ENCODE measurements at regions not wholly inside any gene's neighbourhood (a gene's known extent, or its start where the extent isn't known, plus 50 kb on each side); places are given as distances from the start of the nearest gene placed in this dataset.

DNA sequence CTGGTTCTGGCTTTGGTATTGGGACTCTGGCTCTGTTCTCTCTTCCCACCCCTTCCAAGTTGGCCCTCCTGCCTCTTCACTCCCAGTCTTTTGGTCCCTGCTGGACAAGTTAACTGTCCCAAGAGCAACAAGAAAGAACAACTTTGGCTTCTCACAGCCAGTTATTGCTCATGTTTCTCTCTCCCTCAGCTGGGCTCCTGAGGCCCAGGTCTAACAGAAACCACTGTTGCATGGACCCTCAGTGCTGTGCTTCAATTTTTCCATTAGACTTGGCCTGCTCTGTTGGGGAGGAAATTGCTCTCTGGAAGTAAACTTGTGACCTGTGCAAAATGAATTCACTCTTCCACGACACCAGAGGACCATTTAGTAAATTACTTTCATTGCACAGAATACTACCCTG lies 64.5 kb downstream of the CHST2 start:
- FAIRE-seq (no peak), ATAC-seq (no peak), DNase-seq (ENCODE audit: low read depth, low spot score) (no peak)
- H2AFZ ChIP-seq (ENCODE audit: control insufficient read depth, low read depth, low read length) = no peak overlapping the region
- no peak overlapping the region for H3K27ac ChIP-seq (ENCODE audit: control insufficient read depth, insufficient read depth)
- 94% methylated on average over 1 of the region's 1 CpG for WGBS (ENCODE audit: insufficient coverage, insufficient replicate concordance, low lambda C conversion rate, missing lambda C conversion rate)
- no peak overlapping the region for H3K4me2 ChIP-seq (ENCODE audit: control insufficient read depth, insufficient read depth)
- in situ Hi-C loops (cut with MboI) (no loop called here), intact Hi-C loops (cut with micrococcal nuclease; ENCODE audit: unreplicated experiment) (no loop called here)
- no peak overlapping the region for H3K4me3 ChIP-seq
- ChIA-PET CTCF (interaction anchor here (1.2 kb wide), 1 partner anchor 18 kb away, joined by 4 read pairs; no protein-coding TSS in a partner anchor), POLR2A (no interaction called here), SMC1A (ENCODE audit: uncharacterized antibody, unreplicated experiment) (interaction anchor here (0.6 to 0.9 kb wide), 2 partner anchors 36 to 105 kb away, joined by 3 read pairs; no protein-coding TSS in a partner anchor), RAD21 (ENCODE audit: unreplicated experiment) (no interaction called here)
- no TSS peak for BruUV-seq (replicated peaks)
- no peak overlapping the region for H3K9ac ChIP-seq (ENCODE audit: control insufficient read depth, insufficient read depth, low read length)
- H4K20me1 ChIP-seq (ENCODE audit: control insufficient read depth, insufficient read depth) = no peaks in the 10 kb centered on the region
- H3K79me2 ChIP-seq (ENCODE audit: control insufficient read depth, insufficient read depth, low read length) = no peaks in the 10 kb centered on the region
- H3K36me3 ChIP-seq (ENCODE audit: control insufficient read depth in 2 of 2, insufficient read depth in 2 of 2, low read length in 1 of 2) = no peaks in the 10 kb centered on the region
- H3K4me1 ChIP-seq (ENCODE audit: control insufficient read depth, insufficient read depth, low read length) = no peaks in the 10 kb centered on the region; the same call in 1 of the 2 replicates
- H3K9me3 ChIP-seq (replicated peaks; ENCODE audit: control insufficient read depth, insufficient read depth, low read length) = peaks cover 3% of the 10 kb centered on the region; the same call in 2 of the 3 replicates
- no peaks in the 10 kb centered on the region for H3K27me3 ChIP-seq (replicated peaks in 1 of 2; ENCODE audit: control insufficient read depth in 2 of 2, insufficient read depth in 2 of 2, low read length in 1 of 2)
- TF ChIP-seq MXI1 (IDR thresholded peaks at IDR 0.05; ENCODE audit: low read depth, low read length) = no peak
- TF ChIP-seq SP1 (IDR thresholded peaks at IDR 0.05; ENCODE audit: low read depth, low read length) = no peak
- TF ChIP-seq NBN (IDR thresholded peaks at IDR 0.05) = no peak
- no peak for TF ChIP-seq CREB1 (IDR thresholded peaks at IDR 0.05; ENCODE audit: low read depth)
- TF ChIP-seq STAT3 (IDR thresholded peaks at IDR 0.05; ENCODE audit: low read depth, low read length) = no peak
- no peak for TF ChIP-seq CHD1 (IDR thresholded peaks at IDR 0.05; ENCODE audit: low read depth, low read length)
- no peak for TF ChIP-seq ATF7 (IDR thresholded peaks at IDR 0.05; ENCODE audit: low read depth)
- TF ChIP-seq, protein P1, sequence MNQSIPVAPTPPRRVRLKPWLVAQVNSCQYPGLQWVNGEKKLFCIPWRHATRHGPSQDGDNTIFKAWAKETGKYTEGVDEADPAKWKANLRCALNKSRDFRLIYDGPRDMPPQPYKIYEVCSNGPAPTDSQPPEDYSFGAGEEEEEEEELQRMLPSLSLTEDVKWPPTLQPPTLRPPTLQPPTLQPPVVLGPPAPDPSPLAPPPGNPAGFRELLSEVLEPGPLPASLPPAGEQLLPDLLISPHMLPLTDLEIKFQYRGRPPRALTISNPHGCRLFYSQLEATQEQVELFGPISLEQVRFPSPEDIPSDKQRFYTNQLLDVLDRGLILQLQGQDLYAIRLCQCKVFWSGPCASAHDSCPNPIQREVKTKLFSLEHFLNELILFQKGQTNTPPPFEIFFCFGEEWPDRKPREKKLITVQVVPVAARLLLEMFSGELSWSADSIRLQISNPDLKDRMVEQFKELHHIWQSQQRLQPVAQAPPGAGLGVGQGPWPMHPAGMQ (IDR thresholded peaks at IDR 0.05; ENCODE audit: borderline replicate concordance) = no peak
- TF ChIP-seq, protein P2, sequence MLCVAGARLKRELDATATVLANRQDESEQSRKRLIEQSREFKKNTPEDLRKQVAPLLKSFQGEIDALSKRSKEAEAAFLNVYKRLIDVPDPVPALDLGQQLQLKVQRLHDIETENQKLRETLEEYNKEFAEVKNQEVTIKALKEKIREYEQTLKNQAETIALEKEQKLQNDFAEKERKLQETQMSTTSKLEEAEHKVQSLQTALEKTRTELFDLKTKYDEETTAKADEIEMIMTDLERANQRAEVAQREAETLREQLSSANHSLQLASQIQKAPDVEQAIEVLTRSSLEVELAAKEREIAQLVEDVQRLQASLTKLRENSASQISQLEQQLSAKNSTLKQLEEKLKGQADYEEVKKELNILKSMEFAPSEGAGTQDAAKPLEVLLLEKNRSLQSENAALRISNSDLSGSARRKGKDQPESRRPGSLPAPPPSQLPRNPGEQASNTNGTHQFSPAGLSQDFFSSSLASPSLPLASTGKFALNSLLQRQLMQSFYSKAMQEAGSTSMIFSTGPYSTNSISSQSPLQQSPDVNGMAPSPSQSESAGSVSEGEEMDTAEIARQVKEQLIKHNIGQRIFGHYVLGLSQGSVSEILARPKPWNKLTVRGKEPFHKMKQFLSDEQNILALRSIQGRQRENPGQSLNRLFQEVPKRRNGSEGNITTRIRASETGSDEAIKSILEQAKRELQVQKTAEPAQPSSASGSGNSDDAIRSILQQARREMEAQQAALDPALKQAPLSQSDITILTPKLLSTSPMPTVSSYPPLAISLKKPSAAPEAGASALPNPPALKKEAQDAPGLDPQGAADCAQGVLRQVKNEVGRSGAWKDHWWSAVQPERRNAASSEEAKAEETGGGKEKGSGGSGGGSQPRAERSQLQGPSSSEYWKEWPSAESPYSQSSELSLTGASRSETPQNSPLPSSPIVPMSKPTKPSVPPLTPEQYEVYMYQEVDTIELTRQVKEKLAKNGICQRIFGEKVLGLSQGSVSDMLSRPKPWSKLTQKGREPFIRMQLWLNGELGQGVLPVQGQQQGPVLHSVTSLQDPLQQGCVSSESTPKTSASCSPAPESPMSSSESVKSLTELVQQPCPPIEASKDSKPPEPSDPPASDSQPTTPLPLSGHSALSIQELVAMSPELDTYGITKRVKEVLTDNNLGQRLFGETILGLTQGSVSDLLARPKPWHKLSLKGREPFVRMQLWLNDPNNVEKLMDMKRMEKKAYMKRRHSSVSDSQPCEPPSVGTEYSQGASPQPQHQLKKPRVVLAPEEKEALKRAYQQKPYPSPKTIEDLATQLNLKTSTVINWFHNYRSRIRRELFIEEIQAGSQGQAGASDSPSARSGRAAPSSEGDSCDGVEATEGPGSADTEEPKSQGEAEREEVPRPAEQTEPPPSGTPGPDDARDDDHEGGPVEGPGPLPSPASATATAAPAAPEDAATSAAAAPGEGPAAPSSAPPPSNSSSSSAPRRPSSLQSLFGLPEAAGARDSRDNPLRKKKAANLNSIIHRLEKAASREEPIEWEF (IDR thresholded peaks at IDR 0.05; ENCODE audit: insufficient replicate concordance, low read depth, low read length) = no peak
- no peak for TF ChIP-seq CBFB (IDR thresholded peaks at IDR 0.05; ENCODE audit: low read depth)
- TF ChIP-seq, protein P3, sequence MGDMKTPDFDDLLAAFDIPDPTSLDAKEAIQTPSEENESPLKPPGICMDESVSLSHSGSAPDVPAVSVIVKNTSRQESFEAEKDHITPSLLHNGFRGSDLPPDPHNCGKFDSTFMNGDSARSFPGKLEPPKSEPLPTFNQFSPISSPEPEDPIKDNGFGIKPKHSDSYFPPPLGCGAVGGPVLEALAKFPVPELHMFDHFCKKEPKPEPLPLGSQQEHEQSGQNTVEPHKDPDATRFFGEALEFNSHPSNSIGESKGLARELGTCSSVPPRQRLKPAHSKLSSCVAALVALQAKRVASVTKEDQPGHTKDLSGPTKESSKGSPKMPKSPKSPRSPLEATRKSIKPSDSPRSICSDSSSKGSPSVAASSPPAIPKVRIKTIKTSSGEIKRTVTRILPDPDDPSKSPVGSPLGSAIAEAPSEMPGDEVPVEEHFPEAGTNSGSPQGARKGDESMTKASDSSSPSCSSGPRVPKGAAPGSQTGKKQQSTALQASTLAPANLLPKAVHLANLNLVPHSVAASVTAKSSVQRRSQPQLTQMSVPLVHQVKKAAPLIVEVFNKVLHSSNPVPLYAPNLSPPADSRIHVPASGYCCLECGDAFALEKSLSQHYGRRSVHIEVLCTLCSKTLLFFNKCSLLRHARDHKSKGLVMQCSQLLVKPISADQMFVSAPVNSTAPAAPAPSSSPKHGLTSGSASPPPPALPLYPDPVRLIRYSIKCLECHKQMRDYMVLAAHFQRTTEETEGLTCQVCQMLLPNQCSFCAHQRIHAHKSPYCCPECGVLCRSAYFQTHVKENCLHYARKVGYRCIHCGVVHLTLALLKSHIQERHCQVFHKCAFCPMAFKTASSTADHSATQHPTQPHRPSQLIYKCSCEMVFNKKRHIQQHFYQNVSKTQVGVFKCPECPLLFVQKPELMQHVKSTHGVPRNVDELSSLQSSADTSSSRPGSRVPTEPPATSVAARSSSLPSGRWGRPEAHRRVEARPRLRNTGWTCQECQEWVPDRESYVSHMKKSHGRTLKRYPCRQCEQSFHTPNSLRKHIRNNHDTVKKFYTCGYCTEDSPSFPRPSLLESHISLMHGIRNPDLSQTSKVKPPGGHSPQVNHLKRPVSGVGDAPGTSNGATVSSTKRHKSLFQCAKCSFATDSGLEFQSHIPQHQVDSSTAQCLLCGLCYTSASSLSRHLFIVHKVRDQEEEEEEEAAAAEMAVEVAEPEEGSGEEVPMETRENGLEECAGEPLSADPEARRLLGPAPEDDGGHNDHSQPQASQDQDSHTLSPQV (IDR thresholded peaks at IDR 0.05) = no peak
- TF ChIP-seq BMI1 (IDR thresholded peaks at IDR 0.05; ENCODE audit: borderline replicate concordance) = no peak
- no peak for TF ChIP-seq ETV6 (conservative IDR thresholded peaks at IDR 0.05 in 1 of 2, IDR thresholded peaks at IDR 0.05 in 1 of 2; ENCODE audit: borderline replicate concordance in 1 of 2, low read depth in 1 of 2)
- TF ChIP-seq ZBED1 (IDR thresholded peaks at IDR 0.05; ENCODE audit: borderline replicate concordance) = no peak
- TF ChIP-seq EGR1 (IDR thresholded peaks at IDR 0.05; ENCODE audit: borderline replicate concordance in 1 of 2, low read depth in 2 of 2, low read length in 2 of 2) = no peak
- TF ChIP-seq NFXL1 (IDR thresholded peaks at IDR 0.05; ENCODE audit: borderline replicate concordance) = no peak

Data from GM12878 (cell line).